SK-N-SH (cell line): ENCODE measurements at regions not wholly inside any gene's neighbourhood (a gene's known extent, or its start where the extent isn't known, plus 50 kb on each side); places are given as distances from the start of the nearest gene placed in this dataset.

Experiments
- CTCF ChIA-PET: fragments of 300-600, 350-600 bp; formaldehyde crosslinking; extraction: SDS; loops from one replicate; lab custom pipeline; 2021; lab: Yijun Ruan, JAX
- POLR2A ChIA-PET: fragments of 350-600 bp; sonication (Branson Sonifier 250); formaldehyde crosslinking; extraction: SDS; loops from one replicate; lab custom pipeline; 2020; ENCODE audit warnings: antibody characterized with exemption, inconsistent platforms; lab: Yijun Ruan, JAX
- DNase-seq: peaks from one replicate; pipeline ENCODE4 v3.0.0; 2012
- H2AFZ ChIP-seq: fragments of 200-600 bp; sonication (generic); 2 replicates; pipeline ENCODE4 v1.8.1; 2016; ENCODE audit warnings: antibody characterized with exemption, mild to moderate bottlenecking, low read depth
- H3F3A ChIP-seq: fragments of 200-600 bp; sonication (generic); replicated peaks from 2 replicates; pipeline ENCODE3; 2016; ENCODE audit warnings: antibody characterized with exemption, mild to moderate bottlenecking; ENCODE audit not compliant: insufficient read depth
- H3K27ac ChIP-seq, 2 experiments: fragments of 200-500 bp in 1 of 2; fragments of 200-600 bp in 1 of 2; sonication (Bioruptor generic) in 1 of 2; sonication (generic), shearing (Covaris generic) in 1 of 2; 2 replicates each; pipeline versions ENCODE4 v1.5.1 to v1.6.1; 2014 to 2016; ENCODE audit warnings: low read depth in 2 of 2, inconsistent platforms in 1 of 2, low read length in 1 of 2, mild to moderate bottlenecking in 1 of 2, mixed read lengths in 1 of 2
- H3K27me3 ChIP-seq: fragments of 200-600 bp; sonication (generic), shearing (Covaris generic); 2 replicates; pipeline ENCODE4 v1.6.1; 2016; ENCODE audit warnings: mixed run types; ENCODE audit not compliant: insufficient read depth
- H3K36me3 ChIP-seq, 2 experiments: fragments of 200-500 bp in 1 of 2; fragments of 200-600 bp in 1 of 2; sonication (Bioruptor generic) in 1 of 2; sonication (generic) in 1 of 2; replicated peaks in 1 of 2; 2 replicates each; pipeline versions ENCODE3 to v1.5.1; 2014 to 2016; ENCODE audit warnings: low read length in 1 of 2, mild to moderate bottlenecking in 1 of 2; ENCODE audit not compliant: insufficient read depth in 2 of 2, control insufficient read depth in 1 of 2
- H3K4me1 ChIP-seq, 2 experiments: fragments of 200-500 bp in 1 of 2; fragments of 200-600 bp in 1 of 2; sonication (Bioruptor generic) in 1 of 2; sonication (generic), shearing (Covaris generic) in 1 of 2; 2 replicates each; pipeline versions ENCODE4 v1.5.1 to v1.6.1; 2014 to 2016; ENCODE audit warnings: low read depth in 1 of 2, low read length in 1 of 2, mixed run types in 1 of 2; ENCODE audit not compliant: insufficient read depth in 2 of 2, control insufficient read depth in 1 of 2
- H3K4me2 ChIP-seq: fragments of 200-600 bp; sonication (generic), shearing (Covaris generic); 2 replicates; pipeline ENCODE4 v1.6.1; 2017; ENCODE audit warnings: mixed run types
- H3K4me3 ChIP-seq, 2 experiments: fragments of 200-500 bp in 1 of 2; fragments of 200-600 bp in 1 of 2; sonication (Bioruptor generic) in 1 of 2; sonication (generic), shearing (Covaris generic) in 1 of 2; 2 replicates each; pipeline versions ENCODE4 v1.5.1 to v1.8.1; 2014 to 2016; ENCODE audit warnings: low read depth in 2 of 2, inconsistent platforms in 1 of 2, low read length in 1 of 2, mild to moderate bottlenecking in 1 of 2, mixed read lengths in 1 of 2, moderate library complexity in 1 of 2
- H3K79me2 ChIP-seq: fragments of 200-600 bp; sonication (generic); 2 replicates; pipeline ENCODE4 v1.8.1; 2017; ENCODE audit warnings: mild to moderate bottlenecking; ENCODE audit not compliant: insufficient read depth
- H3K9ac ChIP-seq: fragments of 200-600 bp; sonication (generic); 2 replicates; pipeline ENCODE4 v1.6.1; 2017; ENCODE audit warnings: mixed run types
- H3K9me2 ChIP-seq: fragments of 200-600 bp; sonication (generic); 2 replicates; pipeline ENCODE4 v1.6.1; 2017; ENCODE audit warnings: mixed run types
- H3K9me3 ChIP-seq: fragments of 200-600 bp; sonication (generic); 2 replicates; pipeline ENCODE4 v1.6.1; 2017; ENCODE audit warnings: mixed run types, mild to moderate bottlenecking, moderate library complexity
- H4K20me1 ChIP-seq: fragments of 200-600 bp; sonication (generic); 2 replicates; pipeline ENCODE4 v1.6.1; 2017; ENCODE audit warnings: mild to moderate bottlenecking, mixed run types; ENCODE audit not compliant: insufficient read depth
- CHD2 ChIP-seq: fragments of 150-350 bp; IDR thresholded peaks from 2 replicates; pipeline ENCODE4 v1.6.1; 2018; ENCODE audit warnings: low read length; ENCODE audit not compliant: partially characterized antibody
- CTCF ChIP-seq: fragments of 200-600 bp; sonication (generic); IDR thresholded peaks from 2 replicates; pipeline ENCODE4 v1.6.1; 2017; ENCODE audit warnings: antibody characterized with exemption, mild to moderate bottlenecking, moderate library complexity
- ELF1 ChIP-seq: IDR thresholded peaks from 2 replicates; pipeline ENCODE4 v1.4.0; 2012
- FOXJ3 ChIP-seq: sonication (generic); formaldehyde crosslinking; IDR thresholded peaks from 2 replicates; pipeline ENCODE4 v1.5.1; 2020; ENCODE audit warnings: mild to moderate bottlenecking, missing genetic modification reagents
- GABPA ChIP-seq: IDR thresholded peaks from 2 replicates; pipeline ENCODE4 v1.4.0; 2012; ENCODE audit warnings: low read depth, mild to moderate bottlenecking
- GATA2 ChIP-seq: sonication (generic); formaldehyde crosslinking; IDR thresholded peaks from 2 replicates; pipeline ENCODE4 v1.5.0; 2020; ENCODE audit warnings: mild to moderate bottlenecking, missing genetic modification reagents
- IRF3 ChIP-seq: fragments of 150-350 bp; IDR thresholded peaks from 2 replicates; pipeline ENCODE4 v1.6.1; 2016; ENCODE audit warnings: mild to moderate bottlenecking, low read depth, low read length
- JUND ChIP-seq: IDR thresholded peaks from 2 replicates; pipeline ENCODE4 v1.4.0; 2012
- MAX ChIP-seq: IDR thresholded peaks from 2 replicates; pipeline ENCODE4 v1.4.0; 2012; ENCODE audit warnings: low read depth
- MXI1 ChIP-seq: IDR thresholded peaks from 2 replicates; pipeline ENCODE4 v1.6.1; 2012; ENCODE audit warnings: mild to moderate bottlenecking, low read depth, low read length, improper control_type of control experiment
- NFIC ChIP-seq: IDR thresholded peaks from 2 replicates; pipeline ENCODE4 v1.4.0; 2012; ENCODE audit warnings: borderline replicate concordance
- RFX5 ChIP-seq: IDR thresholded peaks from 2 replicates; pipeline ENCODE4 v1.6.1; 2012; ENCODE audit warnings: mild to moderate bottlenecking, improper control_type of control experiment, low read length
- RXRA ChIP-seq: IDR thresholded peaks from 2 replicates; pipeline ENCODE4 v1.4.0; 2012; ENCODE audit warnings: low read depth, mild to moderate bottlenecking, borderline replicate concordance
- TAF1 ChIP-seq: IDR thresholded peaks from 2 replicates; pipeline ENCODE4 v1.6.1; 2012; ENCODE audit warnings: low read depth, mild to moderate bottlenecking, low read length, moderate library complexity, borderline replicate concordance
- TCF12 ChIP-seq: IDR thresholded peaks from 2 replicates; pipeline ENCODE4 v1.4.0; 2012
- TEAD4 ChIP-seq: IDR thresholded peaks from 2 replicates; pipeline ENCODE4 v1.4.0; 2012; ENCODE audit warnings: mild to moderate bottlenecking, borderline replicate concordance; ENCODE audit not compliant: insufficient read depth
- USF2 ChIP-seq: fragments of 150-350 bp; IDR thresholded peaks from 2 replicates; pipeline ENCODE4 v1.6.1; 2017; ENCODE audit warnings: antibody characterized with exemption, low read length, low read depth, borderline replicate concordance
- YY1 ChIP-seq: IDR thresholded peaks from 2 replicates; pipeline ENCODE4 v1.4.0; 2012; ENCODE audit warnings: low read depth, mild to moderate bottlenecking
- ZBTB33 ChIP-seq: IDR thresholded peaks from 2 replicates; pipeline ENCODE4 v1.4.0; 2012; ENCODE audit warnings: low read depth, borderline replicate concordance
- WGBS: methylation state at CpG from one replicate; pipeline ENCODE4 v1.1.6; 2017; ENCODE audit warnings: low lambda C conversion rate; 5-methylcytosine and 5-hydroxymethylcytosine counted together

GRCh38 chr18:61096226-61096625 lies 237.0 kb upstream of the CDH20 start:
- TF ChIP-seq YY1 (no peak), IRF3 (no peak), CTCF (no peak), ZBTB33 (no peak), USF2 (no peak), MAX (no peak), CHD2 (no peak), JUND (no peak), TCF12 (no peak), FOXJ3 (no peak), NFIC (no peak), RXRA (no peak), GABPA (no peak), TAF1 (no peak), RFX5 (no peak), TEAD4 (no peak), MXI1 (no peak), GATA2 (CRISPR knock-in tag) (no peak), ELF1 (no peak)

More at GRCh38 chr18:61096226-61096625, 237.0 kb upstream of the CDH20 start:
- H2AFZ ChIP-seq: no peak overlapping the region
- H3K4me1 ChIP-seq: no peaks in the 10 kb centered on the region
- no peaks in the 10 kb centered on the region for H3K36me3 ChIP-seq
- H3K9me2 ChIP-seq: no peaks in the 10 kb centered on the region
- H3K27me3 ChIP-seq: no peaks in the 10 kb centered on the region
- H3K4me2 ChIP-seq: no peak overlapping the region
- 64% methylated on average over 2 of the region's 2 CpGs for whole genome bisulfite sequencing
- ChIA-PET POLR2A (no interaction called here), CTCF (interaction anchor here (1.7 kb wide), 1 partner anchor 10 kb away, joined by 4 read pairs; no protein-coding TSS in a partner anchor)
- H4K20me1 ChIP-seq: no peaks in the 10 kb centered on the region
- no peak for DNase-seq
- no peaks in the 10 kb centered on the region for H3F3A ChIP-seq
- no peaks in the 10 kb centered on the region for H3K79me2 ChIP-seq
- H3K4me3 ChIP-seq: no peak overlapping the region
- H3K9ac ChIP-seq: no peak overlapping the region
- H3K27ac ChIP-seq: no peak overlapping the region
- no peaks in the 10 kb centered on the region for H3K9me3 ChIP-seq
